ENCODE measurements at regions not wholly inside any gene's neighbourhood (a gene's known extent, or its start where the extent isn't known, plus 50 kb on each side); places are given as distances from the start of the nearest gene placed in this dataset.
"Not testable (repeated sequence)": the region's sequence is repeated elsewhere in the genome, so short reads cannot be mapped to it uniquely, and the experiment has no call there.

DNA sequence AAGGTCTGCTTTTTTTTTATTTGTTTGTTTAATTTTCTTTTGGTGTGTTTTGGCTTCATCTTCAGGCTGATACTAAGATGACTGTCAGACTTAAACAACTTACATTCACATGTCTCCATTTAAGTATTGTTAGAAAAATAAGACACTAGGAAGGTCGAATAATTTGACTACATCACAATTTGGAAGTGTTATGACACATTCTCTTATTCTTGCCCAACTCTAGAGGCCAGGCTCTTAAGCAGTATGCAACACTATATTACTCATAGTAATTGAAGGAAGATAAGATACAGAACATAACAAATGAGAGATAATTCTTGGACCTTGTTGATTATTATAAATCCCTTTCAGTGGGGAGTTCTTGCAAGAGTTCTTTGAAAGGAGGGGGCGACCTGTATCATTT lies 295.3 kb upstream of the COL3A1 start:
- in situ Hi-C loops (cut with MboI; ENCODE audit: low sequenced_read_pairs, unreplicated experiment), result no loop called here
- DNase-seq (ENCODE audit: low spot score), result no peak
- TF ChIP-seq, protein P1, sequence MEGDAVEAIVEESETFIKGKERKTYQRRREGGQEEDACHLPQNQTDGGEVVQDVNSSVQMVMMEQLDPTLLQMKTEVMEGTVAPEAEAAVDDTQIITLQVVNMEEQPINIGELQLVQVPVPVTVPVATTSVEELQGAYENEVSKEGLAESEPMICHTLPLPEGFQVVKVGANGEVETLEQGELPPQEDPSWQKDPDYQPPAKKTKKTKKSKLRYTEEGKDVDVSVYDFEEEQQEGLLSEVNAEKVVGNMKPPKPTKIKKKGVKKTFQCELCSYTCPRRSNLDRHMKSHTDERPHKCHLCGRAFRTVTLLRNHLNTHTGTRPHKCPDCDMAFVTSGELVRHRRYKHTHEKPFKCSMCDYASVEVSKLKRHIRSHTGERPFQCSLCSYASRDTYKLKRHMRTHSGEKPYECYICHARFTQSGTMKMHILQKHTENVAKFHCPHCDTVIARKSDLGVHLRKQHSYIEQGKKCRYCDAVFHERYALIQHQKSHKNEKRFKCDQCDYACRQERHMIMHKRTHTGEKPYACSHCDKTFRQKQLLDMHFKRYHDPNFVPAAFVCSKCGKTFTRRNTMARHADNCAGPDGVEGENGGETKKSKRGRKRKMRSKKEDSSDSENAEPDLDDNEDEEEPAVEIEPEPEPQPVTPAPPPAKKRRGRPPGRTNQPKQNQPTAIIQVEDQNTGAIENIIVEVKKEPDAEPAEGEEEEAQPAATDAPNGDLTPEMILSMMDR (IDR thresholded peaks at IDR 0.05; ENCODE audit: borderline replicate concordance, control extremely low read depth, extremely low read depth, insufficient read depth, missing control alignments), result no peak

DNA sequence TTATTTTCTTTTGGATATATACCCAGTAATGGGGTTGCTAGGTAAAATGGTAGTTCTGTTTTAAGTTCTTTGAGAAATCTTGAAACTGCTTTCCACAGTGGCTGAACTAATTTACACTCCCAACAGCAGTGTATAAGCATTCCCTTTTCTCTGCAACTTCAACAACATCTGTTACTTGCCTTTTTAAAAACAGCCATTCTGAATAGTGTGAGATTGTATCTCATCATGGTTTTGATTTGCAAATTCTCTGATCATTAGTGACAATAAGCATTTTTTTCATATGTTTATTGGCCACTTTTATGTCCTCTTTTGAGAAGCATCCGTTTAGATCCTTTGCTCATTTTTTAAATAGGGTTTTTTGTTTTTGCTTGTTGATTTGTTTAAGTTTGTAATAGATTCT lies 291.3 kb upstream of the COL3A1 start:
- DNase-seq (ENCODE audit: low spot score), result no peak
- in situ Hi-C loops (cut with MboI; ENCODE audit: low sequenced_read_pairs, unreplicated experiment), result no loop called here
- TF ChIP-seq, protein P1 (IDR thresholded peaks at IDR 0.05; ENCODE audit: borderline replicate concordance, control extremely low read depth, extremely low read depth, insufficient read depth, missing control alignments), result no peak

DNA sequence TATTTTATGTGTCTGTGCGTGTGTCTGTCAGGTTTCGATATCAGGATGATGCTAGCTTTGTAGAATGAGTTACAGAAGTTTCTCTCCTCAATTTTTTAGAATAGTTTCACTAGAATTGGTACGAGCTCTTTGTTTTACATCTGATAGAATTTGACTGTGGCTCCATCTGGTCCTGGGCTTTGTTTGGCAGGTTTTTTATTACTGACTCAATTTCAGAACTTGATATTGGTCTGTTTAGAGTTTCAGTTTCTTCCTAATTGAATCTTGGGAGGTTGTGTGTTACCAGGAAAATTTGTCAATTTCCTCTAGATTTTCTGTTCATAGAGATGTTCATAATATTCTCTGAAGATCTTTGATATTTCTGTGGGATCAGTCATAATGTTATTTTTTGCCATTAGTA lies 289.4 kb upstream of the COL3A1 start:
- DNase-seq (ENCODE audit: low spot score), result no peak
- in situ Hi-C loops (cut with MboI; ENCODE audit: low sequenced_read_pairs, unreplicated experiment), result no loop called here
- TF ChIP-seq, protein P1 (IDR thresholded peaks at IDR 0.05; ENCODE audit: borderline replicate concordance, control extremely low read depth, extremely low read depth, insufficient read depth, missing control alignments), result no peak

DNA sequence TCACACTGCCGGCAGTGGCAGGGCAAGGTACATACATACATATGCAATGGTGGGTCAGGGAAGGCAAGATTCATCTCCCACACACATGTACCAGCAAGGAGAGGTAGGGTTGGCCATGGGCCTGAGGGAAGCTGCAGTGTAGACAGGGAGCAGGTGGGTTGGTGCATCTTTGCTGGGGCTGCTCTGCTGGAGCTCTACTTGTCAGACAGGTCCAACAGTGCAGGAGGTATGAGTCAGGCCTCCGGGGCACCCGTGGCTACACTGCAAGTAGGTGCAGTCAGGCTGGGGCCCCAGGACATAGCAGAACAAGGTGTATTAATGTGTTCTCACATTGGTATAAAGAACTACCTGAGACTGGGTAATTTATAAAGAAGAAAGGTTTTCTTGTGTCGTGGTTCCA lies 281.1 kb upstream of the COL3A1 start:
- TF ChIP-seq, protein P1 (IDR thresholded peaks at IDR 0.05; ENCODE audit: borderline replicate concordance, control extremely low read depth, extremely low read depth, insufficient read depth, missing control alignments), result no peak
- no peak for DNase-seq (ENCODE audit: low spot score)
- in situ Hi-C loops (cut with MboI; ENCODE audit: low sequenced_read_pairs, unreplicated experiment), result no loop called here

DNA sequence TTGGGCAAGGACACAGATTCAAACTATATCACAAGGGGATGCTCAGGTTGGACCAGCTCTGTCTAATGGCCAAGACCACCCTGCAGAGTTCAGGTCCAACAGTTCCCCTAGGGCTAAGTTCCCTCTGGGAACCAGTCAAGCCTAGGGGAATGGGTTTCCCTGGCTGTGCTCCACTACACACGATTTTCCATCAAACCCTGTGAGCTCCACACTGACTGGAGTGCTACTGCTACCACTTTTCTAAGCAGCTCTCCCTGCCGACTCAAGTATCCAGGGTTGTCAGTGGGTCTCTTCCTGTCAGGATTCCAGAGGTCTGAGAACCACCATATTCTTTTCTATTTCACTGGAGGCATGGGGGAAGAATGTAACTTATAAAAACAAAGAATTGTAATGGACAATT lies 280.4 kb upstream of the COL3A1 start:
- in situ Hi-C loops (cut with MboI; ENCODE audit: low sequenced_read_pairs, unreplicated experiment), result no loop called here
- DNase-seq (ENCODE audit: low spot score), result no peak
- TF ChIP-seq, protein P1 (IDR thresholded peaks at IDR 0.05; ENCODE audit: borderline replicate concordance, control extremely low read depth, extremely low read depth, insufficient read depth, missing control alignments), result no peak

DNA sequence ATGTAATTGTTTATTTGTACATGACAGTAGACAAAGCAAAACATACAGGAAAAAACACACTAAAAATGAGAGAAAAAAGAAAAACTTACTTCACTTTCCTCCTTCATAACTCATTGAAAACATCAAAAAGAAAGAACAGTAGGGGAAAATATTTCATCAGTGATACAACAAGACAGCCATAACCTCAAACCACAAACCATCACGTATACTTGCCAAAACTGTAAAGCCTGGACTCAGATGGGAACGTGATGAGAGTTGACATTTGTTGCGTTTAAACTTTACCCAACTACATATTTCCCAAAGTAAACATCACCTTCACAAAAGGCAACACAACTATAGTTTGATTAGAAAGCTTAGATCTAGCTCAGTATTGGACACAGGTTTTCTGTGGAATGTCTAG lies 278.2 kb upstream of the COL3A1 start:
- in situ Hi-C loops (cut with MboI; ENCODE audit: low sequenced_read_pairs, unreplicated experiment), result no loop called here
- no peak for DNase-seq (ENCODE audit: low spot score)
- TF ChIP-seq, protein P1 (IDR thresholded peaks at IDR 0.05; ENCODE audit: borderline replicate concordance, control extremely low read depth, extremely low read depth, insufficient read depth, missing control alignments), result no peak

DNA sequence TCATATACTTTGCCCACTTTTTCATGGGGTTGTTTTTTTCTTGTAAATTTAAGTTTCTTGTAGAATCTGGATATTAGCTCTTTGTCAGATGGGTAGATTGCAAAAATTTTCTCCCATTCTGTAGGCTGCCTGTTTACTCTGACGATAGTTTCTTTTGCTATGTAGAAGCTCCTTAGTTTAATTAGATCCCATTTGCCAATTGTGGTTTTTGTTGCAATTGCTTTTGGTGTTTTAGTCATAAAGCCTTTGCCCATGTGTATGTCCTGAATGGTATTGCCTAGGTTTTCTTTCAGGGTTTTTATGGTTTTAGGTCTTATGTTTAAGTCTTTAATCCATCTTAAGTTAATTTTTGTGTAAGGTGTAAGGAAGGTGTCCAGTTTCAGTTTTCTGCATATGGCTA lies 276.0 kb upstream of the COL3A1 start:
- DNase-seq (ENCODE audit: low spot score); in situ Hi-C loops (cut with MboI; ENCODE audit: low sequenced_read_pairs, unreplicated experiment): not testable (repeated sequence)

Data from GM13976 (cell line).